Breast epithelium (tissue), 3 donors: ENCODE measurements at regions not wholly inside any gene's neighbourhood (a gene's known extent, or its start where the extent isn't known, plus 50 kb on each side); places are given as distances from the start of the nearest gene placed in this dataset.

ENCODE experiments used
- POLR2A ChIP-seq: fragments of 450-650 bp; IDR thresholded peaks from one replicate; pipeline ENCODE4 v1.6.1; 2016; ENCODE audit warnings: antibody characterized with exemption, mild to moderate bottlenecking, moderate library complexity
- POLR2AphosphoS5 ChIP-seq, 3 donors: sonication (generic); formaldehyde crosslinking; IDR thresholded peaks; one replicate each; pipeline ENCODE4 v1.6.1; 2017; ENCODE audit warnings: antibody characterized with exemption in 3 of 3
- TF ChIP-seq, protein P1 (sequence below), 3 donors: fragments of 450-650 bp; IDR thresholded peaks; one replicate each; pipeline ENCODE4 v1.5.1; 2016 to 2017; ENCODE audit warnings: antibody characterized with exemption in 3 of 3, mild to moderate bottlenecking in 3 of 3, moderate library complexity in 3 of 3

DNA sequence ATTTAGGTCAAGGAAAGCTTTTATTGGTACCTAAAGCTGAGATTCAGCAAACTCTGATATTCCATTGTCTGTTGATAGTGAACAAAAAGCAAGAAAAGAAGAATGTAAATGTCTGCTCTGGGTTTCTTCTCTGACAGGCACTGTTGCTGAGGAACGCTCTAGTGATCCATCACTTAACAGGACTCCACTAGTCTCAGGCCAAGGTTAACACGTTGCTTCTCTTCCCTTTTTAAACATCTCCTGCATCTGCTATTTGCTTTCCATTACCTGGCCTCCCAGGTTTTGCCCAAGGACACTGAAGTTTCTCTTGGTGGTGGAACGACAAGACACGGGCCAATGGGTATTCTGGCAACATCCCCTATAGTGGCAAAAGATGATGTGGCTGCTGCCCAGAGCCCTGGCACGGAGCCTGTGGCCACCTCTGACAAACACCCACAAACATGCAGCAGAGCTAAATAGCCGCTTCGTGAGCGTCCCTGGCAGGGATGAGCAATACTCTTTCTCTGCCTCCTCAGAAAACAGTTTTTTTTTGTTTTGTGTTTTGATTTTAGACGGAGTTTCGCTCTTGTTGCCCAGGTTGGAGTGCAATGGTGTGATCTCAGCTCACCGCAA lies 97.8 kb upstream of the AKAP13 start:
- TF ChIP-seq, protein P1, sequence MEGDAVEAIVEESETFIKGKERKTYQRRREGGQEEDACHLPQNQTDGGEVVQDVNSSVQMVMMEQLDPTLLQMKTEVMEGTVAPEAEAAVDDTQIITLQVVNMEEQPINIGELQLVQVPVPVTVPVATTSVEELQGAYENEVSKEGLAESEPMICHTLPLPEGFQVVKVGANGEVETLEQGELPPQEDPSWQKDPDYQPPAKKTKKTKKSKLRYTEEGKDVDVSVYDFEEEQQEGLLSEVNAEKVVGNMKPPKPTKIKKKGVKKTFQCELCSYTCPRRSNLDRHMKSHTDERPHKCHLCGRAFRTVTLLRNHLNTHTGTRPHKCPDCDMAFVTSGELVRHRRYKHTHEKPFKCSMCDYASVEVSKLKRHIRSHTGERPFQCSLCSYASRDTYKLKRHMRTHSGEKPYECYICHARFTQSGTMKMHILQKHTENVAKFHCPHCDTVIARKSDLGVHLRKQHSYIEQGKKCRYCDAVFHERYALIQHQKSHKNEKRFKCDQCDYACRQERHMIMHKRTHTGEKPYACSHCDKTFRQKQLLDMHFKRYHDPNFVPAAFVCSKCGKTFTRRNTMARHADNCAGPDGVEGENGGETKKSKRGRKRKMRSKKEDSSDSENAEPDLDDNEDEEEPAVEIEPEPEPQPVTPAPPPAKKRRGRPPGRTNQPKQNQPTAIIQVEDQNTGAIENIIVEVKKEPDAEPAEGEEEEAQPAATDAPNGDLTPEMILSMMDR (IDR thresholded peaks at IDR 0.05) = no peak
- TF ChIP-seq POLR2AphosphoS5 (IDR thresholded peaks at IDR 0.05) (no peak), POLR2A (no peak)
